ENCODE measurements at regions not wholly inside any gene's neighbourhood (a gene's known extent, or its start where the extent isn't known, plus 50 kb on each side); places are given as distances from the start of the nearest gene placed in this dataset.

- no peak for DNase-seq
These were observed 115.1 kb downstream of the RNASET2 start for GRCh38 chr6:166841216-166841615.

- no peak for DNase-seq
These were observed 116.8 kb downstream of the RNASET2 start for GRCh38 chr6:166839569-166839968.

GRCh38 chr6:166838987-166839386 is 117.4 kb downstream of the RNASET2 start:
- no peak for DNase-seq

- no peak for DNase-seq
These were observed 119.3 kb downstream of the RNASET2 start for GRCh38 chr6:166836785-166837718.

GRCh38 chr6:166834049-166834448 is 122.3 kb downstream of the RNASET2 start:
- no peak for DNase-seq

GRCh38 chr6:166830891-166831363 is 125.4 kb downstream of the RNASET2 start:
- DNase-seq, result no peak

- DNase-seq, result no peak
These were observed 126.0 kb downstream of the RNASET2 start for GRCh38 chr6:166830185-166830890.

- peak; percentile 53 for DNase-seq
These were observed 130.1 kb downstream of the RNASET2 start for GRCh38 chr6:166826264-166826663.

GRCh38 chr6:166825553-166826145 is 130.7 kb downstream of the RNASET2 start:
- DNase-seq, result peak; percentile 75

GRCh38 chr6:166824880-166825250 is 131.5 kb downstream of the RNASET2 start:
- DNase-seq, result no peak

GRCh38 chr6:166824146-166824879 is 132.0 kb downstream of the RNASET2 start:
- no peak for DNase-seq

GRCh38 chr6:166822609-166823008 is 133.7 kb downstream of the RNASET2 start:
- no peak for DNase-seq

GRCh38 chr6:166820483-166820882 is 135.9 kb downstream of the RNASET2 start:
- no peak for DNase-seq

GRCh38 chr6:166820070-166820469 is 136.3 kb downstream of the RNASET2 start:
- DNase-seq, result no peak

- no peak for DNase-seq
These were observed 140.7 kb downstream of the RNASET2 start for GRCh38 chr6:166815629-166816028.

GRCh38 chr6:166814390-166814789 is 142.0 kb downstream of the RNASET2 start:
- no peak for DNase-seq

- no peak for DNase-seq
These were observed 142.9 kb downstream of the RNASET2 start for GRCh38 chr6:166813461-166813860.

- no peak for DNase-seq
These were observed 145.5 kb downstream of the RNASET2 start for GRCh38 chr6:166810864-166811263.

GRCh38 chr6:166809721-166810120 is 146.6 kb downstream of the RNASET2 start:
- no peak for DNase-seq

GRCh38 chr6:166806962-166807757 is 149.2 kb downstream of the RNASET2 start:
- DNase-seq, result no peak

- no peak for DNase-seq
These were observed 150.0 kb downstream of the RNASET2 start for GRCh38 chr6:166806217-166806838.
